SK-MEL-5 (cell line): ENCODE measurements at regions not wholly inside any gene's neighbourhood (a gene's known extent, or its start where the extent isn't known, plus 50 kb on each side); places are given as distances from the start of the nearest gene placed in this dataset.
"Not testable (repeated sequence)": the region's sequence is repeated elsewhere in the genome, so short reads cannot be mapped to it uniquely, and the experiment has no call there.

ENCODE experiments used
- DNase-seq: peaks from one replicate; pipeline ENCODE4 v3.0.0-alpha.2; 2016; ENCODE audit warnings: low read depth, low spot score
- in situ Hi-C: cut with HindIII; loops from 2 replicates; pipeline ENCODE4 v1.10.0; 2016; ENCODE audit warnings: low sequenced_read_pairs, high pct_unique_total_duplicates, low pct_unique_long_range_greater_than_20kb

GRCh38 chr3:75394562-75395360 lies 269.4 kb upstream of the FRG2C start:
- in situ Hi-C loops, DNase-seq: not testable (repeated sequence)

GRCh38 chr3:75395580-75396315 lies 268.4 kb upstream of the FRG2C start:
- in situ Hi-C loops = no loop called here
- DNase-seq = no peak

GRCh38 chr3:75396316-75396802 lies 267.8 kb upstream of the FRG2C start:
- in situ Hi-C loops = no loop called here
- DNase-seq = no peak

GRCh38 chr3:75397486-75397885 lies 266.6 kb upstream of the FRG2C start:
- DNase-seq, in situ Hi-C loops: not testable (repeated sequence)

- peak; percentile 38 for DNase-seq
- in situ Hi-C loops = not testable (repeated sequence)
These were observed 241.8 kb upstream of the FRG2C start for GRCh38 chr3:75422101-75422945.

GRCh38 chr3:75425379-75425778 lies 238.7 kb upstream of the FRG2C start:
- in situ Hi-C loops, DNase-seq: not testable (repeated sequence)

- DNase-seq, in situ Hi-C loops: not testable (repeated sequence)
These were observed 236.6 kb upstream of the FRG2C start for GRCh38 chr3:75427486-75427885.

- in situ Hi-C loops, DNase-seq: not testable (repeated sequence)
These were observed 236.2 kb upstream of the FRG2C start for GRCh38 chr3:75427906-75428305.

- in situ Hi-C loops = not testable (repeated sequence)
- peak; percentile 92 for DNase-seq
These were observed 234.4 kb upstream of the FRG2C start for GRCh38 chr3:75429561-75430220.

- in situ Hi-C loops, DNase-seq: not testable (repeated sequence)
These were observed 233.7 kb upstream of the FRG2C start for GRCh38 chr3:75430406-75430805.

GRCh38 chr3:75431120-75431519 lies 233.0 kb upstream of the FRG2C start:
- DNase-seq, in situ Hi-C loops: not testable (repeated sequence)

GRCh38 chr3:75432466-75432865 lies 231.7 kb upstream of the FRG2C start:
- DNase-seq, in situ Hi-C loops: not testable (repeated sequence)

GRCh38 chr3:75432885-75433284 lies 231.2 kb upstream of the FRG2C start:
- in situ Hi-C loops = not testable (repeated sequence)
- DNase-seq = peak; percentile 90

GRCh38 chr3:75433295-75433694 lies 230.8 kb upstream of the FRG2C start:
- DNase-seq, in situ Hi-C loops: not testable (repeated sequence)

- in situ Hi-C loops = not testable (repeated sequence)
These were observed 229.7 kb upstream of the FRG2C start for GRCh38 chr3:75434276-75434912.

GRCh38 chr3:75434913-75435793 lies 229.0 kb upstream of the FRG2C start:
- peak; percentile 97 for DNase-seq
- in situ Hi-C loops = not testable (repeated sequence)

More at GRCh38 chr3:75434276-75434912, 229.7 kb upstream of the FRG2C start:
- DNase-seq = peak; percentile 56
